ENCODE measurements at regions not wholly inside any gene's neighbourhood (a gene's known extent, or its start where the extent isn't known, plus 50 kb on each side); places are given as distances from the start of the nearest gene placed in this dataset.

DNA sequence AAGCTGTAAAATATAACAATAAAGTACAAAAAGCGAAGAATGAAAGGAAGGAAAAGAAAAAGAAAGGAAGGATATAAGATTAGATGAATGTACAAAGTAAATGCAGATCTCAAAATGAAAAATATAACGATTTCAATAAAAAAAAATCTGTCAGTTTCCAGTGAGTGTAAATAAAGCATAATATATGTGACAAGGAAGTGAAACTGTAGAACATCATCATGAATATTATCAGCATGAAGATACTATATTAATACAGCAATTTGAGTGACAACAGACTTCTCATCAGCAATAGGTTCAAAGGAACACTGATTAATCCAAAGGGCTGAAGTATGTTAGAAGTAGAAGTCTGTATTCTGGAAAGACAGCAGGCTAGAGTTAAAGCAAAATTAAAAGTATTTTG lies 659.5 kb upstream of the MBL2 start:
- WGBS, 2 donors, result 73 to 80% methylated on average over 2 of the region's 2 CpGs
- no peaks in the 10 kb centered on the region for H3K36me3 ChIP-seq
- TF ChIP-seq POLR2AphosphoS5 (IDR thresholded peaks at IDR 0.05) (no peak), POLR2A (IDR thresholded peaks at IDR 0.05) (no peak), EP300 (IDR thresholded peaks at IDR 0.05) (no peak)
- TF ChIP-seq, protein P1, sequence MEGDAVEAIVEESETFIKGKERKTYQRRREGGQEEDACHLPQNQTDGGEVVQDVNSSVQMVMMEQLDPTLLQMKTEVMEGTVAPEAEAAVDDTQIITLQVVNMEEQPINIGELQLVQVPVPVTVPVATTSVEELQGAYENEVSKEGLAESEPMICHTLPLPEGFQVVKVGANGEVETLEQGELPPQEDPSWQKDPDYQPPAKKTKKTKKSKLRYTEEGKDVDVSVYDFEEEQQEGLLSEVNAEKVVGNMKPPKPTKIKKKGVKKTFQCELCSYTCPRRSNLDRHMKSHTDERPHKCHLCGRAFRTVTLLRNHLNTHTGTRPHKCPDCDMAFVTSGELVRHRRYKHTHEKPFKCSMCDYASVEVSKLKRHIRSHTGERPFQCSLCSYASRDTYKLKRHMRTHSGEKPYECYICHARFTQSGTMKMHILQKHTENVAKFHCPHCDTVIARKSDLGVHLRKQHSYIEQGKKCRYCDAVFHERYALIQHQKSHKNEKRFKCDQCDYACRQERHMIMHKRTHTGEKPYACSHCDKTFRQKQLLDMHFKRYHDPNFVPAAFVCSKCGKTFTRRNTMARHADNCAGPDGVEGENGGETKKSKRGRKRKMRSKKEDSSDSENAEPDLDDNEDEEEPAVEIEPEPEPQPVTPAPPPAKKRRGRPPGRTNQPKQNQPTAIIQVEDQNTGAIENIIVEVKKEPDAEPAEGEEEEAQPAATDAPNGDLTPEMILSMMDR (IDR thresholded peaks at IDR 0.05), result no peak
- H3K4me3 ChIP-seq, result no peak overlapping the region
- DNase-seq (no peak), ATAC-seq (ENCODE audit: low FRiP score in 2 of 2) (no peak)
- no peaks in the 10 kb centered on the region for H3K27me3 ChIP-seq
- H3K4me1 ChIP-seq, result no peaks in the 10 kb centered on the region
- no peak overlapping the region for H3K27ac ChIP-seq
- H3K9me3 ChIP-seq, result no peaks in the 10 kb centered on the region

DNA sequence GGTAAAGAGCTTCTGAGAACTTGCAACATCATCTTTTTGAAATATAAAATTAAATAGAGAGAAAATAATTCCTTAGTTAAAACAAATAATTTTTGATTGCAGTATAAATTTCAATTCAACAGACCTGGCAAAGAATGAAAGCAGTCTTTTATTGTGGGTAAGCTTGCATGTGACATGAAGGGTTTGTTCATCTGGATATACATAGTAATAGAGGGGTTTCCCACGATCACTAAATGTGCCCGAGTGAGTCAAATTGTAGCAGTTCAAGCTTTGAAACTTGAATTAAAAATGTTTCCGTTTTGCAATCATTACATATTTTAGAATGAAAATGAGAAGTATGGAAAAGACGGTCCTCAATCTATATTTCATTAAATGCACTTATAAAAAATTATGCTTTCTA lies 658.4 kb upstream of the MBL2 start:
- no peak overlapping the region for H3K4me3 ChIP-seq
- ATAC-seq (ENCODE audit: low FRiP score in 2 of 2) (no peak), DNase-seq (no peak)
- H3K9me3 ChIP-seq, result no peaks in the 10 kb centered on the region
- 76 to 83% methylated on average over 4 of the region's 4 CpGs for WGBS, 2 donors
- no peaks in the 10 kb centered on the region for H3K36me3 ChIP-seq
- H3K27me3 ChIP-seq, result no peaks in the 10 kb centered on the region
- TF ChIP-seq, protein P1 (IDR thresholded peaks at IDR 0.05), result no peak
- TF ChIP-seq POLR2AphosphoS5 (IDR thresholded peaks at IDR 0.05) (no peak), POLR2A (IDR thresholded peaks at IDR 0.05) (no peak), EP300 (IDR thresholded peaks at IDR 0.05) (no peak)
- no peak overlapping the region for H3K27ac ChIP-seq
- H3K4me1 ChIP-seq, result no peaks in the 10 kb centered on the region

DNA sequence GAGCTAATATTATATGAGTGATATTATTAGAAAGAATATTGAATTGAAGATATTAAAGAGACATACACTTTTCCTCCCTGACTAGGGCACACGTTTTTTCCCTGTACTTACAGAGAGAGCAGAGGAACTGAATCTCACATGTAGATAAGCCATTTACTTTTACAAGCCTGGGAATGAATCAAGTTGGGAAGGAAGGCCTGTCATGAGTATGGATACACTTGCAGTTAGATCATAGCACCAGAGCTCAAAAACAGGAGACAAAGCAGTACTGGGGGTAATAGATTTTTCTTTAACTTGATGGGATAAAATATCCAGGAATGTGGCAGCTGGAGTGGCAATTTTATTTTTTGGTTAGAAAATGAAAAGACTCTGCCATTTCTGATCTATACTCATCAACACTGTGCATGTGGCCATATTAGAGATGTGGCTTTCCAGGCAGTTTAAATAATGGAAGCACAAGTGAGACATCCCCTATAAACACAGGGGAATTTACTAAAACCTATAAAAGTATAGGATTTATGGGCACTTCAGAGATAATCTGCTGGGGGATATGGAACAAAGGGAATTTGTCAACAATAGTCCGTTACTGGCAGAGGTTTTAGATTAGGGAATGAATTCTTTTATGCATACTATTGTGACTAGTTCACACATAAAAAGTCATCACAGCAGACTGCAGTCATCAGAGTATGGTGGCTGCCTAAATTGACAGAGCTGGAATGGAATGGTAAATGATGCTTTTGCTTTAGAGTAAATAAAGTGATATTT lies 657.7 kb upstream of the MBL2 start:
- no peaks in the 10 kb centered on the region for H3K27me3 ChIP-seq
- 39 to 59% methylated on average over 2 of the region's 2 CpGs for WGBS, 2 donors
- ATAC-seq (ENCODE audit: low FRiP score in 2 of 2), result no peak

DNA sequence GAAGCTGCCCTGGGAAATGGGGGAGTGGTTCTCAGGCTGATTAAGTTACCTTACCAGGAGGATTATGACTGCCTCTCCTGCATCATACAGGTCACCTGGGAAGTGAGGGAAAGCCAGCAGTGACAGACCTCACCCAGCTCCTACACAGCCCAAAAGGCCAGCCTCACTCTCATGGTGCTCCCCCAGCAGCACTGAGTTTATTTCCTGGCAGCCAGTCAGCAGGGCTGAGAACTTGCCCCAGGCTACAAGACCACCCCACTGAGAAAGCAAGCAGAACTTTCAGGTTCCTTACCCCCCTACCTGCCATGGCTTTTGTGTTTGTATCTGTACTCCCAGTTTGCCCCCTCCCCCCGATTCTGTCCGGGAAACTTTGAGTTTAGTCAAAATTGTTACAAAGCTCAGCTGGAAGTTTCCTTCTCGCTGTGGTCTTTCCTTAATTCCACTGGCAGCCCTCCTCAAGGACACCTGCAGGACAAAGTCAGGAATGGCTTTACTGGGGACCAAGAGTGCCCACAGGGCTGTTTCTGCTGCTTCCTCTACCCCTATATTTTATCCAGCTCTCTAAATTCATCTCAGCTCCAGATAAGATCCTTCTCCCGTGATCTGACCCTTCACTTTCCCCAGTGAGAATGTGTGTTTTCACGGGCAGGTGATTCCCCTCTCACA lies 649.8 kb upstream of the MBL2 start:
- 71 to 72% methylated on average over 5 of the region's 5 CpGs for WGBS, 2 donors

More for the DNA sequence above, 657.7 kb upstream of the MBL2 start:
- Histone ChIP-seq H3K4me1 (no peaks in the 10 kb centered on the region), H3K27ac (no peak overlapping the region), H3K9me3 (no peaks in the 10 kb centered on the region), H3K36me3 (no peaks in the 10 kb centered on the region), H3K4me3 (no peak overlapping the region)
- DNase-seq, result no peak
- TF ChIP-seq POLR2A (IDR thresholded peaks at IDR 0.05) (no peak), EP300 (IDR thresholded peaks at IDR 0.05) (no peak), POLR2AphosphoS5 (IDR thresholded peaks at IDR 0.05) (no peak)
- TF ChIP-seq, protein P1 (IDR thresholded peaks at IDR 0.05), result no peak

More for the DNA sequence above, 649.8 kb upstream of the MBL2 start:
- H3K9me3 ChIP-seq, result no peaks in the 10 kb centered on the region
- TF ChIP-seq, protein P1 (IDR thresholded peaks at IDR 0.05), result no peak
- TF ChIP-seq POLR2A (IDR thresholded peaks at IDR 0.05), result no peak
- TF ChIP-seq POLR2AphosphoS5 (IDR thresholded peaks at IDR 0.05), result no peak
- TF ChIP-seq EP300 (IDR thresholded peaks at IDR 0.05), result no peak
- no peaks in the 10 kb centered on the region for H3K4me1 ChIP-seq
- H3K27ac ChIP-seq, result no peak overlapping the region
- H3K36me3 ChIP-seq, result no peaks in the 10 kb centered on the region
- no peak for DNase-seq
- ATAC-seq (ENCODE audit: low FRiP score in 2 of 2), result no peak
- H3K27me3 ChIP-seq, result no peaks in the 10 kb centered on the region
- H3K4me3 ChIP-seq, result no peak overlapping the region
